ENCODE measurements at regions not wholly inside any gene's neighbourhood (a gene's known extent, or its start where the extent isn't known, plus 50 kb on each side); places are given as distances from the start of the nearest gene placed in this dataset.

- TF ChIP-seq CTCF (IDR thresholded peaks at IDR 0.05): no peak
- no peak for TF ChIP-seq POLR2AphosphoS5 (IDR thresholded peaks at IDR 0.05)
These were observed 1123.4 kb upstream of the RAG2 start for GRCh38 chr11:37721485-37721884.
